ENCODE measurements at regions not wholly inside any gene's neighbourhood (a gene's known extent, or its start where the extent isn't known, plus 50 kb on each side); places are given as distances from the start of the nearest gene placed in this dataset.
"Not testable (repeated sequence)": the region's sequence is repeated elsewhere in the genome, so short reads cannot be mapped to it uniquely, and the experiment has no call there.

DNA sequence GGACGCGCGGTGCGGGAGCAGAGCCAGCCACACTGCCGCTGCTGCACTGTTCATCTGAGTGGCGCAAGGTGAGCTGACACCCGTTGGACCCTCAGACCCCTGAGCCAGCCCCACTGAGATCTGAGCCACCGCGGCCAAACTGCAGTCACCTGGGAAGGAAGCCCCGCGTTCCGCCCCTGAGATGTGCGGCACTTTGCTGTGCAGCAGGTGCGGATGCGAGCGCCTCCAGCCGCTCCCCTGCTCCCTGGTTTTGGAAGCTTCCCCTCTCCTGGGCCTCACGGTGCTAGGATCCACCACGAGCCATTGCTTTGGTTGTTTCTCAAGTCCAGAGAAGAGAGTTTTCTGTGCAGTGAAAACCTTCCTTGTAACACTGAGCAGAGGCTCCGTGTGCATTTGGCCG, 254.1 kb downstream of the ADGRD1 start:
- H3K36me3 Mint-ChIP-seq (ENCODE audit: low read depth); H3K9me3 Mint-ChIP-seq; intact Hi-C loops (cut with micrococcal nuclease); H3K4me1 Mint-ChIP-seq (ENCODE audit: low read depth); H3K27ac Mint-ChIP-seq; H3K4me3 Mint-ChIP-seq; H3K27me3 Mint-ChIP-seq: not testable (repeated sequence)

DNA sequence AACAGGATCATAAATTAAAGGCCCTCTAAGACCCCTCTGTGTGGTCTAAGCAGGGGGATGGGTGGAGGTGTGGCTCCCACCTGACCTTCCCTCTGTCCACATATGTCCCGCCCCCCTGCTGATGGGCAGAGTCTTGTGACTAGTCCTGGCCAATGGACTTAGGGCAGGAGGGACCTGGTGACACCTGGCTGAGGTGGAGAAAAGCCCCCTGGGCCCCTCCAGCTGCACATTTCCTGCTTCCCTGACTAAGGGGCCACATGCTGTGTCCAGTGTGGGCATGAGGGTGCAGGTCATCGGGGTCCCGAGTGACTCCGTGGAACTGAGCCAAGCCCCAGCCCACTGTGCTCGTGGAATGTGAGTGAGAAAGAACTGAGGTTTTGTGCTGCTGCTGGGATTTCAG, 254.7 kb downstream of the ADGRD1 start:
- intact Hi-C loops (cut with micrococcal nuclease): no loop called here
- Mint-ChIP-seq H3K4me1 (ENCODE audit: low read depth) (no peaks in the 10 kb centered on the region), H3K27me3 (no peaks in the 10 kb centered on the region), H3K27ac (no peak overlapping the region), H3K9me3 (peaks cover 8% of the 10 kb centered on the region), H3K4me3 (no peak overlapping the region), H3K36me3 (ENCODE audit: low read depth) (no peaks in the 10 kb centered on the region)

DNA sequence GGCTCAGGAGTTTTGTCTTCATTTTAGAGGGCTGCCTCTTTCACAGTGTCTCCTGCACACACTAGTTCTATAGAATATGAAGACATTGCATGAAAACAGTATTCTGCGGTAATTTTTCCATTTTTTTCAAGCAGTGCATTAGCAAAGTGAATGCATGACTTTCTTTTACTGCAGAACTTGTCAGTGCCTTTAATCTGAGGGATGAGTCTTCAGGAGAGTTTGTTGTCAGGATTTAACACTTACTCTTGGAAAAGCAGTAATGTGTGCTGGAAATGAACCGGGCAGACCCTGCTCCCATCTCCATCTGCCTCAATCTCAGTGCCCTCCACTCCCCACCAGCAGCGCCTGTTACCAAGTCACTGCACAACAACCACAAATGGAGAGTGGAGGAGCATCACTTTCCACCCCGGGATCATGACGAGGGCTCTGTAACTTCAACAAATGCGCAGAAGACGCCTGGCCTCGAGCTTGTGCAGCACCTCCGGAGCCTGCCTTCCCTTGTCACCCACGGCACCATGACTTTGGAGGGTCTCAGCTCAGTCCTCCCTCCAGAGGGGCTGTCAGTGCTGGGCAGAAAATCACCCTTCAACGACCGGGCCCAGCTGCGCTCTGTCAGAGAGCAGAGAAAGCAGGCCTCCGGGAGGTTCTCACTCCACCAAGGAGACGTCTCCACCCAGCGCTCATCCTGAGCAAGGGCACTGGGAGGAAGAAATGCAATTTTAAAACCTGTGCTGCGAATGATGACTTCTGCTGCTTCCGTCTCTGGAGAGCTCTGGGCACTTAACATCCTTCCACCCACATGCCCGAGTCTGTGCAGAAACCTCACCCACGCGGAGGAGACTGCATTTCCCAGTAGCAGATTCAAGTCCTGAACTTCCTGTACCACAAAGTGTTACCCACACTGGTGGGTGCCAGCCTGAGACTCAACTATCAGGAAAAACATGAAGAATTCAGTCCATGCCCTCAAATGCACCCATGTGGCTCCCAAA, 255.7 kb downstream of the ADGRD1 start:
- no peaks in the 10 kb centered on the region for H3K27me3 Mint-ChIP-seq
- H3K9me3 Mint-ChIP-seq: peaks cover 12% of the 10 kb centered on the region
- H3K4me1 Mint-ChIP-seq (ENCODE audit: low read depth): no peaks in the 10 kb centered on the region
- H3K36me3 Mint-ChIP-seq (ENCODE audit: low read depth): no peaks in the 10 kb centered on the region
- H3K27ac Mint-ChIP-seq: no peak overlapping the region
- intact Hi-C loops (cut with micrococcal nuclease): no loop called here
- no peak overlapping the region for H3K4me3 Mint-ChIP-seq

DNA sequence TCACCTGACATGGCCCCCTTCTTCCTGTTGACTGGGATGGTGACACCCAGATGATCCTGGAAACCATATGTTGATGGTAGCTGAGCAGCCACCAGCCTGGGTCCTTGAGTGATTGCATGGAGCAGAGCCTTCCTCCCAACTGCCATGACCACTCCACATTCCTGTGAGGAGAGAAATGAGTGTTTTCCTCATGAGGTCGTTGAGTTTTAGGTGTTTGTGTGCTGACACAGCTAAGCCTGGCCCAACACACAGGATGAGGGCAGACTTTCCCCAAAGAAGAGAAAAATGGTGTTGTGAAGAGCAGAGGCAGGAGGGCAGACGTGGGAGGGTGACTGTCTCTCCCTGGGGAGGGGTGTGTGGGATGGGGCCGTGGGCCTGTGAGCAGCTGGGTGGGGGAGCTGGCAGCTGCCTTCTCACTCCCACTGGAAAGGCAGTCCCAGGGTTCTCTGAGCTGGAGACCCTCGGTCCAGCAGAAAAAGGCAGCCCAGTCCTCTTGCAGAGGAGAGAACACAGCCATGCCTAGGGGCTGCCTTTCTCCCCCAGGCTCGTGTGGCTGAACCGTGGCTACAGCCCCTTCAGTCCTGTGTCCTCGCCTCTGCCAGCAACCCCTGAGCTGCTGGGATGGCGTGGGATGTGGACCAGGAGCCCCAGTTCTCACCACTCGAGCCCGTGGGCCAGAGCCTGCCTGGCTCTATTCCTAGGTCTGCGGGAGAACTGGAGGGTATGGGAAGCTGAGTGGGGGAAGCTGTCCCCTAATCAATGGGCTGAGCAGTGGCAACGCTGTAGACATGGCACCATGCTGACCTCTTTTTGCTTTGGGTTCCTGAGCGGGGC, 257.0 kb downstream of the ADGRD1 start:
- H3K9me3 Mint-ChIP-seq: peaks cover 12% of the 10 kb centered on the region
- H3K27ac Mint-ChIP-seq: no peak overlapping the region
- intact Hi-C loops (cut with micrococcal nuclease): no loop called here
- no peaks in the 10 kb centered on the region for H3K27me3 Mint-ChIP-seq
- H3K4me3 Mint-ChIP-seq: no peak overlapping the region
- no peaks in the 10 kb centered on the region for H3K4me1 Mint-ChIP-seq (ENCODE audit: low read depth)
- H3K36me3 Mint-ChIP-seq (ENCODE audit: low read depth): no peaks in the 10 kb centered on the region

DNA sequence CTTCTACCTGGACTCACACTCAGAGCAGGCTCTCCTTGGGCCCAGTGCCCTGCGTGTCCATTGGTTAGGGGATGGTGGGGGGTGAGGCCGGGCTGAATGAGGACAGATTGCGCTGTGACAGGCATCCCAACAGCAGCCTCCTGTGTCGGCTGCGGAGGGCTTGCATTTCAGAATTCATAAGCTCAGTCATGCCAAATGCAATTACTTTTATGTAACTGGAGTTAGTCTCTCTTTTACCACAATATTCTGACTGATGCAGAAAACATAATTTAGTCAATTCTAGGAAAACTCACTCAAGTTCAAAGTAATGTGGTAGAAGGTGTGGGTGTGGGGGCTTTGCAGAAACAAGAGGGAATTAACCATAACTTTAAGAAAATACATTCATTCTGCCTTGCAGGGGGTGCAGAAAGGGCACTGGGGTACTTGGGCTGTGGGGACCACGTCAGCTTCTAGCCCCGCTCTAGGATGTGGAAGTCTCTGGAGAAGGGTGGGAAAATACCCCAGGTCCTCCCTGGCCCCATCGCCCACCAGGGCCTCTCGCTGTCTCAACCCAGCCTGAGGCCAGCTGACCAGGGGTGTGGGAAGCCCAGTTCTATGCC, 257.7 kb downstream of the ADGRD1 start:
- Mint-ChIP-seq H3K27me3 (peaks cover 3% of the 10 kb centered on the region), H3K4me1 (ENCODE audit: low read depth) (no peaks in the 10 kb centered on the region), H3K36me3 (ENCODE audit: low read depth) (no peaks in the 10 kb centered on the region), H3K9me3 (peaks cover 12% of the 10 kb centered on the region), H3K4me3 (no peak overlapping the region), H3K27ac (no peak overlapping the region)
- intact Hi-C loops (cut with micrococcal nuclease): no loop called here

DNA sequence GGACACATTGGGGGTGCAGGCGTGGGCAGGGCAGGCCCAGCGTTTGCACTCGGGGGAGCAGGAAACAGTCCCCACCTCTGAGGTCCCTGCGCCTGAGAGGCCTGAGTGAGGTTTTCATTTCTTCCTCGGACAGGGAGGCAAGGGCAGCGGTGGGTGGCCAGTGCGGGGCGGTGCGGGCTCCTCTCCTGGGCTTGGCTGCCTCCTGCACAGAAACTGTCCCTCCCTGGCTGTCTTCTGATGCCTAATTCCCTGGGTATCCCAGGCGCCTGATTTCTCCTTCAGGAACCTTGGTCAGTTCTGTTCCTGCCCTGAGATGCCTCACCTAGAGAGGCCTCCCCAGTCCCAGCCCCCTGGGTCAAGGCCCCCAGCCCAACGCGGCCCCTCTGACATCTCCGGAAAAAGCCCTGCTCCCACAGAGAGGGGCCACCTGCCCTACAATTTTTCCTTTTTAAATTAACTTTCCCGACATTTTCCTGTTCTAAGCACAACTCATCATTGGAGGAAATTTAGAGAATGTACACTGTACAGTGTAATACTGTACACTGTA, 260.3 kb downstream of the ADGRD1 start:
- intact Hi-C loops (cut with micrococcal nuclease): no loop called here
- Mint-ChIP-seq H3K9me3 (peaks cover 12% of the 10 kb centered on the region), H3K4me3 (no peak overlapping the region), H3K36me3 (ENCODE audit: low read depth) (no peaks in the 10 kb centered on the region), H3K4me1 (ENCODE audit: low read depth) (peaks cover 10% of the 10 kb centered on the region), H3K27ac (no peak overlapping the region), H3K27me3 (peaks cover 27% of the 10 kb centered on the region)

DNA sequence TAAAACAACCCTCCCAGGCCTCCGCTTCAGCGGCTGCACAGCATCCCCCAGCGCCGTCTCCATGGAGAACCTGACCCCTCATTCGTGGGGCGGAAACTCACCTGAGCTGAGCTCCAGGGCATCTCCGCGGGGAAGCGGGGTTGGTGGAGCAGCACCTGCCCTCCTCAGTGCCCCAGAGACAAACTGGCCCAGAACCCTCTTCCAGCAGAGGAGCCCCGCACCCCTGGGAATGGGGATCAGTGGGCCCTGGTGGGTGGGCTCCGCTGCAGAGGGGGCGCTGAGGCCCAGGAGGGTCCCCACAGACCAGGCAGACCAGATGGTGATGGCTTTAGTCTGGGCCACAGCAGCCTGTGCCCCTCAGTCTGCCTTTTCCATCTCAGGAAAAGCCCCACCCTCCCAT, 261.2 kb downstream of the ADGRD1 start:
- H3K27ac Mint-ChIP-seq; intact Hi-C loops (cut with micrococcal nuclease); H3K4me3 Mint-ChIP-seq; H3K36me3 Mint-ChIP-seq (ENCODE audit: low read depth); H3K4me1 Mint-ChIP-seq (ENCODE audit: low read depth): not testable (repeated sequence)
- peaks cover 12% of the 10 kb centered on the region for H3K9me3 Mint-ChIP-seq
- peaks cover 34% of the 10 kb centered on the region for H3K27me3 Mint-ChIP-seq

DNA sequence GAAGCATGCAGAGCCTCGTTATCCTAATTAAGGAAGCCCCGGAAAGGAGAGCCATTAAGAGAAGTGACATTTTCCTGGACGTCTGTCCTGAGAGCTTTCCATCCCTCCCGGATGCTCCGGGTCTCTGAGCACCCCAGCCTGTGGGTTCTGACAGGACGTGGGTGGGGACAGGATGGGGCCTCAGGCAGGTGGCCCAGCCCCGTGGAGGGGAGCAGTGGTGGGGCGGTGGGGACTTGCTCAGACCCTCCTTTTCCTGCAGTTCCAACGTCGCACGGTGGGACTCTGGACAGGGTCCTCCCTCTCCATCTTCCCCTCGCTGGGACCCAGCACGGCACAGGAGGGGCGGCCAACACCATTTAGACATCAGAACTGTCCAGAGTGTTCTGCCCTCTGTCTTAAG, 262.9 kb downstream of the ADGRD1 start:
- H3K36me3 Mint-ChIP-seq (ENCODE audit: low read depth); intact Hi-C loops (cut with micrococcal nuclease); H3K27ac Mint-ChIP-seq; H3K4me3 Mint-ChIP-seq; H3K4me1 Mint-ChIP-seq (ENCODE audit: low read depth): not testable (repeated sequence)
- Mint-ChIP-seq H3K27me3 (peaks cover 41% of the 10 kb centered on the region), H3K9me3 (peaks cover 12% of the 10 kb centered on the region)

DNA sequence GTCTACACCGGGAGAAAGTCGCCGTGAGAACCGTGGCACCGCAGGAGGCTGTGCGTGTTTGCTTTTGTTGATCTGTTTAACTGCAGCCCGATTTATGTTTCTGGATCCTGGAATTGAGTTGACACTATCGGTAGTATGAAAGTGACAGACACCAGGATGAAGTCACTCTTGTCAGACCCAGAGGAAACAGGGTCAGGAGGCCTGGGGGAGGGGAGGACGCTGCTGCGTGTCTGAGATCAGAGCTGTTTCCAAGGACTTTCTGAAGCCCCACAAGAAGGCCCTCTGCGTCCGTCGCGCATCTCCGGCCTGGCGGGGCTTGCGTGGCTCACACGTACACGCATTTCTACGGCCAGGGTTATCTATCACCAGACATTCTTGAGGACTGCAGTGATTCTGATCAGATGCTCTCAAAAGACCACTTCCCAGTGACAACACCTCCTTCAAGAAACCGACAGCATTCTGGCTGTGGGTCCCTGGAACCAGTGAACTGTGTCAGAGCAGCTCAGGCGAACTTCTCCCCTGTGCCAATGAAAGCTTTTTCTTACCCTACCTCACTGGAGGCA, 263.4 kb downstream of the ADGRD1 start:
- intact Hi-C loops (cut with micrococcal nuclease): no loop called here
- H3K36me3 Mint-ChIP-seq (ENCODE audit: low read depth): no peaks in the 10 kb centered on the region
- peaks cover 12% of the 10 kb centered on the region for H3K9me3 Mint-ChIP-seq
- peaks cover 12% of the 10 kb centered on the region for H3K4me1 Mint-ChIP-seq (ENCODE audit: low read depth)
- H3K27ac Mint-ChIP-seq: no peak overlapping the region
- no peak overlapping the region for H3K4me3 Mint-ChIP-seq
- H3K27me3 Mint-ChIP-seq: peaks cover 47% of the 10 kb centered on the region

DNA sequence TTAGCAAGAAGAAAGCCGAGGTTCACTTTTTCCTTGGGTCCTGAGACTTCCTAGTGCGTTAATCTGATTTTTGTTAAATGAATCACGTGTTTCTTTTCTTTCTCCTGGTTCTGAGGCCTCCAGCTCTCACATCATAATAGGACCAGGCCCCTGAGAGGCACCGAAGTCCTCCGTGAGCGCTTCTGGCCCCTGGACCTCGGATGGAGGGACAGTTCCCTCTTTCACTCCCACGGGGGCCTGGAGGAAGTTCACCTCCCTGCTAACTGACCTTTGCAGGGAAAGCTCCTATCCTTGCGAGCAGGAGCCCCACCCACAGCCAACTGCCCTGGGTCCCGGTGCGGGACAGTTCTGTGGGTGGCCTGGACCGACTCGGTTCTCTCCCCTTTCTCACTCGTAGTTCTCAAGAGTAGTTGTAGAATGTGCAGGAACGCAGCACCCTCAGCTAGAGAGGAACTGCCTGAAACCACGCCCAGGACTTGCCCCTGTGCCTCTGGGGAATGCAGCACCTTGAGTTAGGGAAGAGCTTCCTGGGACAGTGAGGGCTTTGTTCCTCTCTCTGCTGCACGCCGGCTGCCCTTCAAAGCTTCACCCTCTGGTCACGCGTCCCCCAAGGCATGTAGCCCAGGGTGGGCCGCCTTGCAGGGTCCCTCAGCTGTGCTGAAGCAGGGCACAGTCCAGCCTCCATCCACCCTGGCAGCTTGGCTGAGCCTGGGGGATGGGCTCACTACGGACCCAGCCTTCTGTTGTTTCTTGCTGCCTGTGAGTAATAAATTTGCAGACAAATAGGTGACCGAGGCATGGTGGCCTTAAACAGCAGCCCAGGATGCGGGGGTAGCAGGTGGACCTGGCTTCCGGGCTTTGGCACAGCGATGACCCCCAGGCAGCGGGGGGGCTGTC, 264.6 kb downstream of the ADGRD1 start:
- intact Hi-C loops (cut with micrococcal nuclease): no loop called here
- Mint-ChIP-seq H3K27ac (no peak overlapping the region), H3K36me3 (ENCODE audit: low read depth) (no peaks in the 10 kb centered on the region), H3K27me3 (peaks cover 58% of the 10 kb centered on the region), H3K9me3 (peaks cover 6% of the 10 kb centered on the region), H3K4me1 (ENCODE audit: low read depth) (peaks cover 24% of the 10 kb centered on the region), H3K4me3 (no peak overlapping the region)

DNA sequence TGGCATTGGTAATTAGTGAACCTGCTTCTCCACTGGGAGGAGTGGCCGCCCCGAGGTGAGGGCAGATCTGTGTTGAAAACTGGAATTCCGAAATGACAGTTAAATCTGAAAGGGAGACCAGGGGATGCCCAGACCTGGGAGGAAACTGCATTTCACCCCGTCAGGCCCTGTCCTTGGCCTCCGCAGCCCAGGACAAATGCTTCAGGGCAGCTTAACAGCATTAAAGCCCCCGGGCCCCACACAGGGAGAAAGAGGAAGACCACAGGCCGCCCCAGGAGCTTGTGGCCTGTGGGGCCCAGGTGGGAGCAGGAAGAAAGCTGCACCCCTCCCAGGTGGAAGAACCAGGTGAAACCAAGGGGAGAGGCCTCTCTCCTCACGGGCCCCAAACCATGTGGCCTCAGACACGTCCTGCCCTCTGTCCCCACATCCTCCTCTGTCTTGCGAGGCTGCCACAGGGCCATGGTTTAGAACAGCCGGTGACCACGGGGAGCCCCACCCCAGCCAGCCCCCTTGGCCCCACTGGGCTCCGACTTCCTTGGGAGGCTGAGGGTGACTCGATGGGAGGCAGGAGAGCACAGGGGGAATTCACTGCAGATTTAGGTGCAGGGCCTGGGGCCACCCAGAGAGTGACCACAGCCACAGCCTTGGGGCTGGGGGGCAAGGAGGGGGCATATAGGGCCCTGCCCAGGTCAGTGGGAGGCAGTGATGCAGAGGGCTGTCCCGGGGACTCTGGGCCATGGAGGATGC, 265.4 kb downstream of the ADGRD1 start:
- peaks cover 65% of the 10 kb centered on the region for H3K27me3 Mint-ChIP-seq
- no peak overlapping the region for H3K4me3 Mint-ChIP-seq
- no peaks in the 10 kb centered on the region for H3K9me3 Mint-ChIP-seq
- H3K27ac Mint-ChIP-seq: no peak overlapping the region
- intact Hi-C loops (cut with micrococcal nuclease): no loop called here
- no peaks in the 10 kb centered on the region for H3K36me3 Mint-ChIP-seq (ENCODE audit: low read depth)
- H3K4me1 Mint-ChIP-seq (ENCODE audit: low read depth): peaks cover 24% of the 10 kb centered on the region

DNA sequence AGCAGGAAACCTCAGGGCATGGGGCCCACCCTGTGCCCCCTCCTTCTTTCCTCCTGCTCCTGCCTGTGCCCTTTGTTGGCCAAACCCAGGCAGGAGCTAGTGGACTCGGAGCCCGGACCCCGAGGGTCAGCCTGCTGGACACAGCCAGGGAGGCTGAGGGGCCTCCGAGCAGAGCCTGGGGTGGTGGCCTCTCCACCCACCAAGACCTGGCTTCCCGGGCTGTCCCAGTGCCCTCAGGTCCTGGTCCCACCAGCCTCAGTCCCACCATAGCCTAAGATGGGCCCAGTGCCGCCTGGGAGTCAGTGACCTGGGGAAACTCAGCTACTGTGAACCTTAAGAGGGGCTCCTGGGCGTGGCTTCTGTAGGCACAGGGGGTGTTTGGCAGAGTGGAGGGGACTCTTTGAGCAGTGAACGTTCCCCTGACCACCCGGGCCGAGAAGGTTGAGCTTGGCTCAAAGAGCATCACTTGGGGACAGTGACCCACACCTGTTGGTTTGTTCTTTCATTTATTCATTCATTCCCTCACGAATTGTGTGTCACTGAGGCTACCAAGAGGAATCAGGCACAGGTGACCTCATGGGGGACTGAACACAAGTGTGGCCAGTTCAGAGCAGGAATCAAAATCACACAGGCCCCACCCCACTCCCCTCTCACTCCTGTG, 266.1 kb downstream of the ADGRD1 start:
- intact Hi-C loops (cut with micrococcal nuclease): no loop called here
- H3K4me1 Mint-ChIP-seq (ENCODE audit: low read depth): peaks cover 24% of the 10 kb centered on the region
- peaks cover 65% of the 10 kb centered on the region for H3K27me3 Mint-ChIP-seq

More for the DNA sequence above, 266.1 kb downstream of the ADGRD1 start:
- no peak overlapping the region for H3K27ac Mint-ChIP-seq
- H3K4me3 Mint-ChIP-seq: no peak overlapping the region
- H3K36me3 Mint-ChIP-seq (ENCODE audit: low read depth): no peaks in the 10 kb centered on the region
- H3K9me3 Mint-ChIP-seq: no peaks in the 10 kb centered on the region

Measured in dendritic cell treated with granulocyte-macrophage colony-stimulating factor and Interleukin-4, amounts not matched to agents 40 ng/mL and 50 ng/mL, for 4 days (primary cell).